Peyer's patch (tissue), 4 donors: ENCODE measurements at regions not wholly inside any gene's neighbourhood (a gene's known extent, or its start where the extent isn't known, plus 50 kb on each side); places are given as distances from the start of the nearest gene placed in this dataset.

Source experiments
- POLR2A ChIP-seq, 2 donors: fragments of 450-650 bp; IDR thresholded peaks; one replicate each; pipeline ENCODE4 v1.5.1; 2017; ENCODE audit warnings: antibody characterized with exemption in 2 of 2, mild to moderate bottlenecking in 2 of 2, moderate library complexity in 2 of 2
- TF ChIP-seq, protein P1 (sequence below), 6 experiments: fragments of 450-650 bp in 4 of 6; fragments of 200-600 bp in 2 of 6; sonication (generic) in 1 of 6; IDR thresholded peaks; one replicate each; pipeline ENCODE4 v1.5.1; 2017 to 2019; ENCODE audit warnings: antibody characterized with exemption in 6 of 6, mild to moderate bottlenecking in 3 of 6, moderate library complexity in 1 of 6

DNA sequence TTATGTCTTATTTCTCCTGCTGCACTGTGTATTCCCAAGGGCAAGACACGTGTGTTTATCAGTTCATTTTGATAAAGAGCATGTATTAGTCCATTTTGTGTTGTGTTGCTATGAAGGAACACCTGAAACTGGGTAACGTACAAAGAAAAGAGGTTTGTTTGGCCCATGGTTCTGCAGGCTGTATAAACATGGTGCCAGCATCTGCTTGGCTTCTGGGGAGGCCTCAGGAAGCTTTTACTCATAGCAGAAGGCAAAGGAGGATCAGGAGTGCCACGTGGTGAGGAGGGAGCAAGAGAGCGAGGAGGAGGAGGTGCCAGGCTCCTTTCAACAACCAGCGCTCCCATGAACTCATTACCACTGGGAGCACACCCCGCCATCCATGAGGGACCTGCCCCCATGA, 214.0 kb downstream of the UQCRFS1 start:
- TF ChIP-seq, protein P1, sequence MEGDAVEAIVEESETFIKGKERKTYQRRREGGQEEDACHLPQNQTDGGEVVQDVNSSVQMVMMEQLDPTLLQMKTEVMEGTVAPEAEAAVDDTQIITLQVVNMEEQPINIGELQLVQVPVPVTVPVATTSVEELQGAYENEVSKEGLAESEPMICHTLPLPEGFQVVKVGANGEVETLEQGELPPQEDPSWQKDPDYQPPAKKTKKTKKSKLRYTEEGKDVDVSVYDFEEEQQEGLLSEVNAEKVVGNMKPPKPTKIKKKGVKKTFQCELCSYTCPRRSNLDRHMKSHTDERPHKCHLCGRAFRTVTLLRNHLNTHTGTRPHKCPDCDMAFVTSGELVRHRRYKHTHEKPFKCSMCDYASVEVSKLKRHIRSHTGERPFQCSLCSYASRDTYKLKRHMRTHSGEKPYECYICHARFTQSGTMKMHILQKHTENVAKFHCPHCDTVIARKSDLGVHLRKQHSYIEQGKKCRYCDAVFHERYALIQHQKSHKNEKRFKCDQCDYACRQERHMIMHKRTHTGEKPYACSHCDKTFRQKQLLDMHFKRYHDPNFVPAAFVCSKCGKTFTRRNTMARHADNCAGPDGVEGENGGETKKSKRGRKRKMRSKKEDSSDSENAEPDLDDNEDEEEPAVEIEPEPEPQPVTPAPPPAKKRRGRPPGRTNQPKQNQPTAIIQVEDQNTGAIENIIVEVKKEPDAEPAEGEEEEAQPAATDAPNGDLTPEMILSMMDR (IDR thresholded peaks at IDR 0.05) = no peak
- no peak for TF ChIP-seq POLR2A (IDR thresholded peaks at IDR 0.05)
